Right atrium auricular region (tissue), 2 donors: ENCODE measurements at regions not wholly inside any gene's neighbourhood (a gene's known extent, or its start where the extent isn't known, plus 50 kb on each side); places are given as distances from the start of the nearest gene placed in this dataset.

Experiments used
- DNase-seq: peaks from one replicate; pipeline ENCODE4 v3.0.0-alpha.2; 2019; ENCODE audit warnings: low spot score
- H3K27ac ChIP-seq, 2 donors: fragments of 200-600 bp; sonication (generic); 1 replicate in 1 of 2; 2 replicates in 1 of 2; pipeline ENCODE4 v1.5.1; 2016 to 2019
- H3K27me3 ChIP-seq, 2 donors: fragments of 200-600 bp; sonication (generic); one replicate each; pipeline versions ENCODE4 v1.5.1 to v1.6.0; 2017 to 2019
- H3K36me3 ChIP-seq: fragments of 200-600 bp; sonication (generic); one replicate; pipeline ENCODE4 v1.5.1; 2016
- H3K4me1 ChIP-seq, 2 donors: fragments of 200-600 bp; sonication (generic); one replicate each; pipeline versions ENCODE4 v1.5.1 to v1.6.0; 2017 to 2019
- H3K4me3 ChIP-seq, 2 donors: fragments of 200-600 bp; sonication (generic); 1 replicate in 1 of 2; 2 replicates in 1 of 2; pipeline ENCODE4 v1.5.1; 2017 to 2019; ENCODE audit warnings: mild to moderate bottlenecking in 1 of 2, moderate library complexity in 1 of 2
- H3K9me3 ChIP-seq, 2 donors: fragments of 200-600 bp; sonication (generic); one replicate each; pipeline ENCODE4 v1.5.1; 2019
- CTCF ChIP-seq, 2 donors: fragments of 200-600 bp; sonication (generic); IDR thresholded peaks; one replicate each; pipeline ENCODE4 v1.5.1; 2019; ENCODE audit warnings: antibody characterized with exemption in 2 of 2

GRCh38 chr11:34794696-34795095 lies 121.5 kb downstream of the APIP start:
- Histone ChIP-seq H3K4me1 (peaks cover 0 to 5% of the 10 kb centered on the region in 2 donors), H3K4me3 (no peak overlapping the region), H3K27me3 (no peaks in the 10 kb centered on the region), H3K36me3 (no peaks in the 10 kb centered on the region), H3K9me3 (no peaks in the 10 kb centered on the region), H3K27ac (no peak overlapping the region)
- no peak for TF ChIP-seq CTCF (IDR thresholded peaks at IDR 0.05)
- no peak for DNase-seq

- Histone ChIP-seq H3K36me3 (no peaks in the 10 kb centered on the region), H3K27me3 (no peaks in the 10 kb centered on the region), H3K4me3 (no peak overlapping the region), H3K27ac (no peak overlapping the region), H3K9me3 (no peaks in the 10 kb centered on the region), H3K4me1 (peaks cover 0 to 5% of the 10 kb centered on the region in 2 donors)
- no peak for DNase-seq
- no peak for TF ChIP-seq CTCF (IDR thresholded peaks at IDR 0.05)
Measured at GRCh38 chr11:34793666-34794065, 122.5 kb downstream of the APIP start.

- Histone ChIP-seq H3K27ac (no peak overlapping the region), H3K36me3 (no peaks in the 10 kb centered on the region), H3K4me3 (no peak overlapping the region), H3K27me3 (no peaks in the 10 kb centered on the region), H3K9me3 (no peaks in the 10 kb centered on the region), H3K4me1 (peaks cover 0 to 5% of the 10 kb centered on the region in 2 donors)
- no peak for DNase-seq
- TF ChIP-seq CTCF (IDR thresholded peaks at IDR 0.05): no peak
Measured at GRCh38 chr11:34792814-34793258, 123.3 kb downstream of the APIP start.

DNA sequence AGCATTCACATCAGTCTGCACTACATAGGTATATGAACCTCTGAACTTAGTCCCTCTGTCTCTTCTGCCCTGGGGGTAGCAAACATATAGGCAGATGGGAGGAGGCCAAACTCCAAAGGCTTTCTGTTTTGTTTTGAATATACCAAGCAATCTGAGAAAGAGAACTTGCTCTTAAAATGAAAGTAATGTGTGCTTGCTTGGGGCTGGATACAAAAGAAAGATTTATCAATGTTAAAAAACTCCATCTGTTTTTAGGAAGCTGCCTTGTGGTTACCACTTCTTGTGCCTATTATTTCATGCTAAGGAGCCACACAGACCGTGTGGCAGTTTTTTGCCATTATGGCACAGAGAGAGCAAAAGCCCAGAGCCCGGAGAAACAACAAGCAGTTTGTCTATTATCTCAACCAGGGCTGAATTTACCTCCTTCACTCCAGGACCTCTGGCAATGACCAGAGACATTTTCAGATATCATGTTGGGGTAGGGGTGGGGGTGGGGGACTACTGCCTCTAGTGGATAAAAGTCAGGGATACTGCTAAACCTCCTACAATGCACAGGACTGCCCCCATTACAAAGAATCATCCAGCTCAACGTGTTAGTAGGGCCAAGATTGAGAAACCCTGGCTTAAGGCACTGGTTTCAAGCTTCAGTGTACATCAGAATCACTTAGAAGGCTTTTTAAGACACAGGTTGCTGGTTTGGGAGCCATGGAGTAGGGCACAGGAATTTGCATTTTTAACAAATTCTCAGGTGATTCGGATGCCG lies 124.2 kb downstream of the APIP start:
- no peak for DNase-seq
- Histone ChIP-seq H3K9me3 (no peaks in the 10 kb centered on the region), H3K4me1 (peaks cover 0 to 5% of the 10 kb centered on the region in 2 donors), H3K36me3 (no peaks in the 10 kb centered on the region), H3K27me3 (no peaks in the 10 kb centered on the region), H3K27ac (no peak overlapping the region), H3K4me3 (no peak overlapping the region)
- TF ChIP-seq CTCF (IDR thresholded peaks at IDR 0.05): no peak

DNA sequence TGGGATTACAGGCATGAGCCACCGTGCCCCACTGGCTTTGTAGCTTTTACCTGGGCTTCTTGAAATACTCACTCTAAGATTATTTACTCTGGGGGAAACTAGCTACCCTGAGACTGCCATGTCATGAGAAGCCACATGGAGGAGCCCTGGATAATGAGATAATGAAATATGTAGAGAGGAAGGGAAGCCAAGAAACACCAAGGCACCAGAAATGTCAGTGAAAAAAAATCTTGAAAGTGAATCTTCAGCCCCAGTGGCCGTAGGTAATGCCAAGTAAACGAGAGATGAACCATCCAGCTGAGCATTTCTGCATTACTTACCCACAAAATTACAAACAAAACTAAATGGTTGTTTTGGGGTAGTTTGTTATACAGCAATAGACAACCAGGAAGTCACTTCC lies 125.6 kb downstream of the APIP start:
- Histone ChIP-seq H3K9me3 (no peaks in the 10 kb centered on the region), H3K4me1 (peaks cover 0 to 5% of the 10 kb centered on the region in 2 donors), H3K27me3 (no peaks in the 10 kb centered on the region), H3K27ac (no peak overlapping the region), H3K36me3 (no peaks in the 10 kb centered on the region), H3K4me3 (no peak overlapping the region)
- no peak for TF ChIP-seq CTCF (IDR thresholded peaks at IDR 0.05)
- no peak for DNase-seq
